ENCODE measurements at regions not wholly inside any gene's neighbourhood (a gene's known extent, or its start where the extent isn't known, plus 50 kb on each side); places are given as distances from the start of the nearest gene placed in this dataset.

DNA sequence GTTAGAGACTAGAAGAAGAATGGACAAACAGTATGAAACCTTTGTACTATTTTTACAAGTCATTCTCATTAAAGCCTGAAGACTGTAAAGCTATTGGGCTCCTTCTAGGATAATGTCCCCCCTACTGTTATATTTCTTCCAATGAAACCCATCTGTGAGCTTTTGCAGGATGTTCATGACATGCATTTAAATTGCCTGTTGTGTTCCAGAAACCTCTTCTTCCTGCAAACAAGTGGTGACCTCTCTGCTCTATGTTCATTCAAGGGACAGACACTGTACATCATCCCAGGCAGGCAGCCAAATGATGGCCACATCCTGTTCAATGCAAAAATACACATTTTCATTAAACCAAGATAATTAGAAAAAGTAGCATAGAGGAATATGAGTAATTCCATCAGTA, 128.0 kb downstream of the C4orf33 start:
- intact Hi-C loops (cut with micrococcal nuclease) = no loop called here
- no peaks in the 10 kb centered on the region for H4K20me1 ChIP-seq (ENCODE audit: insufficient read depth, low read length)
- ChIA-PET CTCF (no interaction called here), POLR2A (ENCODE audit: unreplicated experiment) (no interaction called here)
- H3K27ac ChIP-seq (ENCODE audit: insufficient read depth, low read length) = no peak overlapping the region
- no peak overlapping the region for H3K4me3 ChIP-seq (ENCODE audit: insufficient read depth, low read depth, low read length)
- no peaks in the 10 kb centered on the region for H3K36me3 ChIP-seq (ENCODE audit: control insufficient read depth, insufficient read depth, low read length)
- H2AK9ac ChIP-seq (replicated peaks; ENCODE audit: low read depth, low read length, poor library complexity) = no peak overlapping the region
- no peaks in the 10 kb centered on the region for H3K9me1 ChIP-seq (ENCODE audit: insufficient read depth, low read length)
- DNase-seq = no peak
- H3K4me1 ChIP-seq (ENCODE audit: control insufficient read depth, insufficient read depth, low read length) = no peaks in the 10 kb centered on the region
- in situ Hi-C loops (cut with MboI; ENCODE audit: low sequenced_read_pairs) = no loop called here
- H3K4ac ChIP-seq (ENCODE audit: low read depth, low read length) = no peak overlapping the region
- H2BK20ac ChIP-seq (ENCODE audit: low read depth, low read length) = no peak overlapping the region
- no peak overlapping the region for H3K14ac ChIP-seq (replicated peaks; ENCODE audit: low read depth, low read length)
- no peak overlapping the region for H4K91ac ChIP-seq (ENCODE audit: insufficient read depth, low read depth, low read length)
- no peak overlapping the region for H3K56ac ChIP-seq (ENCODE audit: extremely low read depth, insufficient read depth, low read length)
- no peak overlapping the region for H4K8ac ChIP-seq (ENCODE audit: low read depth in 2 of 2, low read length in 2 of 2)
- no peak overlapping the region for H3K18ac ChIP-seq (ENCODE audit: low read depth, low read length)
- no peaks in the 10 kb centered on the region for H3K79me1 ChIP-seq (ENCODE audit: low read depth in 1 of 2, low read length in 2 of 2)
- H3K9me3 ChIP-seq (ENCODE audit: control insufficient read depth, insufficient read depth, low read length) = no peaks in the 10 kb centered on the region
- H3K9ac ChIP-seq (ENCODE audit: low read depth, low read length) = no peak overlapping the region
- no peak overlapping the region for H2BK120ac ChIP-seq (ENCODE audit: low read depth, low read length)
- no peak overlapping the region for H2AFZ ChIP-seq (replicated peaks; ENCODE audit: low read length, poor library complexity)
- no TSS peak for BruUV-seq (replicated peaks)
- TF ChIP-seq SMC3 (IDR thresholded peaks at IDR 0.05; ENCODE audit: low read depth, low read length) = no peak
- no peak for TF ChIP-seq CEBPB (IDR thresholded peaks at IDR 0.05; ENCODE audit: low read depth, low read length)
- TF ChIP-seq, protein P1, sequence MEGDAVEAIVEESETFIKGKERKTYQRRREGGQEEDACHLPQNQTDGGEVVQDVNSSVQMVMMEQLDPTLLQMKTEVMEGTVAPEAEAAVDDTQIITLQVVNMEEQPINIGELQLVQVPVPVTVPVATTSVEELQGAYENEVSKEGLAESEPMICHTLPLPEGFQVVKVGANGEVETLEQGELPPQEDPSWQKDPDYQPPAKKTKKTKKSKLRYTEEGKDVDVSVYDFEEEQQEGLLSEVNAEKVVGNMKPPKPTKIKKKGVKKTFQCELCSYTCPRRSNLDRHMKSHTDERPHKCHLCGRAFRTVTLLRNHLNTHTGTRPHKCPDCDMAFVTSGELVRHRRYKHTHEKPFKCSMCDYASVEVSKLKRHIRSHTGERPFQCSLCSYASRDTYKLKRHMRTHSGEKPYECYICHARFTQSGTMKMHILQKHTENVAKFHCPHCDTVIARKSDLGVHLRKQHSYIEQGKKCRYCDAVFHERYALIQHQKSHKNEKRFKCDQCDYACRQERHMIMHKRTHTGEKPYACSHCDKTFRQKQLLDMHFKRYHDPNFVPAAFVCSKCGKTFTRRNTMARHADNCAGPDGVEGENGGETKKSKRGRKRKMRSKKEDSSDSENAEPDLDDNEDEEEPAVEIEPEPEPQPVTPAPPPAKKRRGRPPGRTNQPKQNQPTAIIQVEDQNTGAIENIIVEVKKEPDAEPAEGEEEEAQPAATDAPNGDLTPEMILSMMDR (conservative IDR thresholded peaks at IDR 0.05; ENCODE audit: low read depth, low read length) = no peak
- no peak for TF ChIP-seq RFX5 (IDR thresholded peaks at IDR 0.05; ENCODE audit: low read depth, low read length)
- no peak for TF ChIP-seq NFE2L2 (IDR thresholded peaks at IDR 0.05; ENCODE audit: low read depth, low read length)
- no peak for TF ChIP-seq FOS (IDR thresholded peaks at IDR 0.05; ENCODE audit: low read depth, low read length)
- TF ChIP-seq CHD1 (IDR thresholded peaks at IDR 0.05; ENCODE audit: low read depth, low read length) = no peak
- TF ChIP-seq, protein P2, sequence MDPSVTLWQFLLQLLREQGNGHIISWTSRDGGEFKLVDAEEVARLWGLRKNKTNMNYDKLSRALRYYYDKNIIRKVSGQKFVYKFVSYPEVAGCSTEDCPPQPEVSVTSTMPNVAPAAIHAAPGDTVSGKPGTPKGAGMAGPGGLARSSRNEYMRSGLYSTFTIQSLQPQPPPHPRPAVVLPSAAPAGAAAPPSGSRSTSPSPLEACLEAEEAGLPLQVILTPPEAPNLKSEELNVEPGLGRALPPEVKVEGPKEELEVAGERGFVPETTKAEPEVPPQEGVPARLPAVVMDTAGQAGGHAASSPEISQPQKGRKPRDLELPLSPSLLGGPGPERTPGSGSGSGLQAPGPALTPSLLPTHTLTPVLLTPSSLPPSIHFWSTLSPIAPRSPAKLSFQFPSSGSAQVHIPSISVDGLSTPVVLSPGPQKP (IDR thresholded peaks at IDR 0.05; ENCODE audit: borderline replicate concordance, low read depth, low read length) = no peak
- ATAC-seq (ENCODE audit: low read depth) = no peak
- H2AK5ac ChIP-seq (ENCODE audit: low read depth, low read length) = no peak overlapping the region
- H3K27me3 ChIP-seq (ENCODE audit: control insufficient read depth, insufficient read depth, low read length) = no peaks in the 10 kb centered on the region
- no peak overlapping the region for H2BK5ac ChIP-seq (ENCODE audit: low read depth, low read length, poor library complexity, severe bottlenecking)
- no peak overlapping the region for H3K23ac ChIP-seq (ENCODE audit: low read depth, low read length)
- H4K5ac ChIP-seq (ENCODE audit: low read depth, low read length) = no peak overlapping the region
- dilution Hi-C loops (cut with HindIII; ENCODE audit: low sequenced_read_pairs, unreplicated experiment) = no loop called here
- no peak overlapping the region for H3K4me2 ChIP-seq (ENCODE audit: low read depth, low read length)
- no peak overlapping the region for H2BK15ac ChIP-seq (ENCODE audit: low read depth, low read length)

Data from IMR-90 (cell line).